Hepatocyte (in vitro differentiated cells): ENCODE measurements at regions not wholly inside any gene's neighbourhood (a gene's known extent, or its start where the extent isn't known, plus 50 kb on each side); places are given as distances from the start of the nearest gene placed in this dataset.

Source experiments
- DNase-seq: peaks from one replicate; pipeline ENCODE4 v3.0.0-alpha.2; 2016; ENCODE audit warnings: low spot score
- H2AFZ ChIP-seq: fragments of 200-600 bp; sonication (generic); 2 replicates; pipeline ENCODE4 v1.6.0; 2016; ENCODE audit warnings: antibody characterized with exemption, mild to moderate bottlenecking
- H3K27ac ChIP-seq: fragments of 200-600 bp; sonication (generic); 2 replicates; pipeline ENCODE4 v1.5.1; 2016; ENCODE audit warnings: mild to moderate bottlenecking
- H3K27me3 ChIP-seq: fragments of 200-600 bp; sonication (generic); 2 replicates; pipeline ENCODE4 v1.6.1; 2016
- H3K36me3 ChIP-seq: fragments of 200-600 bp; sonication (generic); replicated peaks from 2 replicates; pipeline ENCODE4 v1.5.1; 2016; ENCODE audit warnings: low read depth; ENCODE audit not compliant: insufficient read depth
- H3K4me1 ChIP-seq: fragments of 200-600 bp; sonication (generic); 2 replicates; pipeline ENCODE4 v1.5.1; 2016; ENCODE audit warnings: mild to moderate bottlenecking, moderate library complexity; ENCODE audit not compliant: insufficient read depth
- H3K4me2 ChIP-seq: fragments of 200-600 bp; sonication (generic); 2 replicates; pipeline ENCODE4 v1.6.0; 2016
- H3K4me3 ChIP-seq: fragments of 200-600 bp; sonication (generic); 2 replicates; pipeline ENCODE4 v1.5.1; 2016; ENCODE audit warnings: mild to moderate bottlenecking
- H3K79me2 ChIP-seq: fragments of 200-600 bp; sonication (generic); 2 replicates; pipeline ENCODE4 v1.6.0; 2017; ENCODE audit warnings: mild to moderate bottlenecking
- H3K9me2 ChIP-seq: fragments of 200-600 bp; sonication (generic); replicated peaks from 2 replicates; pipeline ENCODE4 v1.6.0; 2017; ENCODE audit warnings: mild to moderate bottlenecking; ENCODE audit not compliant: insufficient read depth
- H3K9me3 ChIP-seq: fragments of 200-600 bp; sonication (generic); 2 replicates; pipeline ENCODE4 v1.5.1; 2016; ENCODE audit warnings: low read depth, mild to moderate bottlenecking
- H4K20me1 ChIP-seq: fragments of 200-600 bp; sonication (generic); 2 replicates; pipeline ENCODE4 v1.6.0; 2016; ENCODE audit warnings: mild to moderate bottlenecking; ENCODE audit not compliant: insufficient read depth, poor library complexity, severe bottlenecking
- EZH2 ChIP-seq: fragments of 200-600 bp; sonication (generic); IDR thresholded peaks from 2 replicates; pipeline ENCODE4 v1.6.1; 2016; ENCODE audit warnings: antibody characterized with exemption, mild to moderate bottlenecking, borderline replicate concordance
- EZH2phosphoT487 ChIP-seq: fragments of 200-600 bp; sonication (generic); IDR thresholded peaks from one replicate; pipeline ENCODE4 v1.6.1; 2018; ENCODE audit warnings: antibody characterized with exemption, mild to moderate bottlenecking, low read depth, moderate library complexity; ENCODE audit not compliant: unreplicated experiment, severe bottlenecking
- WGBS: methylation state at CpG from one replicate; pipeline ENCODE4 v1.1.6; 2016; ENCODE audit warnings: low lambda C conversion rate; ENCODE audit errors: missing lambda C conversion rate; 5-methylcytosine and 5-hydroxymethylcytosine counted together
- TF ChIP-seq, protein P1 (sequence below): fragments of 200-600 bp; sonication (generic); IDR thresholded peaks from 2 replicates; pipeline ENCODE4 v1.5.1; 2016; ENCODE audit warnings: antibody characterized with exemption, mild to moderate bottlenecking; ENCODE audit not compliant: poor library complexity

DNA sequence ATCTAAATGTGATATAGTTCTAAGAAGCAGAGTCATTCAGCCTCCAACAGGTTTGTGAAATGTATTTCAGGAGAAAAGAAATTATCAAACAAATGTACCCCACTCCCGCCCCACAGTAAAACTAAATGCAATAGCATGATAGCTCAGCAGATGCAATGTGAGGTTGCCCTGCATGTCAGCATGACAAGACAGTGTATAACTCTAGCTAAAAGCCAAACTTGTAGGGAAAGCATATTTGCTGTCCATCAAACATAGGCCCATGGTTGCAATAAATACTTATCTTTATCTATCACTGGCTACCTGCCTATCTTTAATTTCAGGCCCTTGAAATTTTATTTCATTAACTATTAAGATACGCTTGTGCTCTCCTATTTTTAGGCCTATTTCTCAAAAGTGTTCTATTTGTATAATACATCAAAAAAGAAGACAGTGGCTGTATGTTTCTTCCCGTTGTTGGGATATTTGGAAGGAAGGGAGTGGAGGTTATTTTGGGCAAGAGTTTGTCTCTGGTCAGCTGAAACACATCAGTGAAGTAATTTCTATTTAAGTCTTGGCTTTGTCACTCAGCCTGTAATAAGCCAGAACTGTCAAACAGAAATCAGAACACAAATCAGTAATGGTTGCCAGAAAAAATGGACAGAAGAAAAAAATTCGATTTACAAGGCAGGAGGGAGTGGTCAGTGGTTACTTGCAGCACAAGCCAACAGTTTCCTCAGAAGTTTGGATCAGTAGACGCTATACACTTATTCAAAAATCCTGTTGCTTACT lies 307.4 kb upstream of the ADGRL2 start:
- Histone ChIP-seq H4K20me1 (no peaks in the 10 kb centered on the region), H3K4me3 (no peak overlapping the region), H3K4me2 (no peak overlapping the region), H3K27me3 (no peaks in the 10 kb centered on the region), H3K9me3 (no peaks in the 10 kb centered on the region), H3K4me1 (no peaks in the 10 kb centered on the region), H3K9me2 (no peaks in the 10 kb centered on the region), H3K36me3 (no peaks in the 10 kb centered on the region), H2AFZ (no peak overlapping the region), H3K79me2 (no peaks in the 10 kb centered on the region), H3K27ac (no peak overlapping the region)
- TF ChIP-seq, protein P1, sequence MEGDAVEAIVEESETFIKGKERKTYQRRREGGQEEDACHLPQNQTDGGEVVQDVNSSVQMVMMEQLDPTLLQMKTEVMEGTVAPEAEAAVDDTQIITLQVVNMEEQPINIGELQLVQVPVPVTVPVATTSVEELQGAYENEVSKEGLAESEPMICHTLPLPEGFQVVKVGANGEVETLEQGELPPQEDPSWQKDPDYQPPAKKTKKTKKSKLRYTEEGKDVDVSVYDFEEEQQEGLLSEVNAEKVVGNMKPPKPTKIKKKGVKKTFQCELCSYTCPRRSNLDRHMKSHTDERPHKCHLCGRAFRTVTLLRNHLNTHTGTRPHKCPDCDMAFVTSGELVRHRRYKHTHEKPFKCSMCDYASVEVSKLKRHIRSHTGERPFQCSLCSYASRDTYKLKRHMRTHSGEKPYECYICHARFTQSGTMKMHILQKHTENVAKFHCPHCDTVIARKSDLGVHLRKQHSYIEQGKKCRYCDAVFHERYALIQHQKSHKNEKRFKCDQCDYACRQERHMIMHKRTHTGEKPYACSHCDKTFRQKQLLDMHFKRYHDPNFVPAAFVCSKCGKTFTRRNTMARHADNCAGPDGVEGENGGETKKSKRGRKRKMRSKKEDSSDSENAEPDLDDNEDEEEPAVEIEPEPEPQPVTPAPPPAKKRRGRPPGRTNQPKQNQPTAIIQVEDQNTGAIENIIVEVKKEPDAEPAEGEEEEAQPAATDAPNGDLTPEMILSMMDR = no peak
- no peak for TF ChIP-seq EZH2phosphoT487
- TF ChIP-seq EZH2 = no peak
- 83% methylated on average over 5 of the region's 5 CpGs for WGBS
- DNase-seq = no peak

DNA sequence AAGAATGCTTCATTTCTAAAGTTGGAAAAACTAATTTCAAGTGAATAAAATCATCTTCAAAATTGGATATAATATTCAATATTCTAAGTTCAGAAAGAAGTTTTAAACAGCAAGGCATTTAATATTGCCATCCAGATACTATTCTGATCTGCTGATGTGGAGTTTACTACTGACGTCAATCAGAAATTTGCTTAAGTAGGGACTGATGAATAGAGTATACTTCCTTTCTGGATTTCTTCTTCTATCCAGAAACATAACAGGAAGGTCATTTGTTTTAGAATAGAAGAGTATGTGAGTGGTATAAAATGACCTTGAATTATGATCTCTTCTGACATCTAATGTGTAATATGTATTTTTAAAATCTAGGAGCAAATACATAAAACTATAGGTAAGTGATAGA lies 308.1 kb upstream of the ADGRL2 start:
- TF ChIP-seq, protein P1 = no peak
- TF ChIP-seq EZH2 = no peak
- TF ChIP-seq EZH2phosphoT487 = no peak
- Histone ChIP-seq H3K9me3 (no peaks in the 10 kb centered on the region), H2AFZ (no peak overlapping the region), H3K36me3 (no peaks in the 10 kb centered on the region), H3K9me2 (no peaks in the 10 kb centered on the region), H3K4me1 (no peaks in the 10 kb centered on the region), H3K4me3 (no peak overlapping the region), H3K79me2 (no peaks in the 10 kb centered on the region), H4K20me1 (no peaks in the 10 kb centered on the region), H3K27me3 (no peaks in the 10 kb centered on the region), H3K27ac (no peak overlapping the region), H3K4me2 (no peak overlapping the region)
- DNase-seq = no peak
- 100% methylated on average over 1 of the region's 1 CpG for WGBS

DNA sequence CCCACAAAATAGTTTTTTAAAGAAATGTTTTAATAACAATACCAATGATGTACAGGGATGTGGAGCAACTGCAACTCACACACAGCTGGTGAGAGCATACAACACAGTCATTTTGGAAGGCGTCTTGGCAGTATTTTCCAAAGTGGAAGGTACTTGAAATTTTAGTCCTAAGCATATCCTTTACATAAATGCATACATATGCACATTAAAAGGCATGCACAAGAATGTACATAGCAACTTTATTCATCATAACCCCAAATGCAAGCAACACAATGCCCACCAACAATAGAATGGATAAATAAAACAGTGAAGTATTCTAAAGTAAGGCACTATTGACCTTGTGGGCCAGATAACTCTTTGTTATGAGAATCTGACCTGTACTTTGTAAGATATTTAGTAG lies 310.1 kb upstream of the ADGRL2 start:
- TF ChIP-seq, protein P1 = no peak
- no peak for TF ChIP-seq EZH2phosphoT487
- no peak for TF ChIP-seq EZH2
- Histone ChIP-seq H3K9me3 (no peaks in the 10 kb centered on the region), H3K36me3 (no peaks in the 10 kb centered on the region), H3K27ac (no peak overlapping the region), H2AFZ (no peak overlapping the region), H3K79me2 (no peaks in the 10 kb centered on the region), H3K9me2 (no peaks in the 10 kb centered on the region), H4K20me1 (no peaks in the 10 kb centered on the region), H3K4me2 (no peak overlapping the region), H3K4me1 (no peaks in the 10 kb centered on the region), H3K27me3 (no peaks in the 10 kb centered on the region), H3K4me3 (no peak overlapping the region)
- 85% methylated on average over 1 of the region's 1 CpG for WGBS
- DNase-seq = no peak
